H9 (cell line): ENCODE measurements at regions not wholly inside any gene's neighbourhood (a gene's known extent, or its start where the extent isn't known, plus 50 kb on each side); places are given as distances from the start of the nearest gene placed in this dataset.

Experiments used
- DNase-seq: peaks from one replicate; pipeline ENCODE4 v3.0.0-alpha.2; 2017
- H2AFZ ChIP-seq: one replicate; pipeline ENCODE4 v1.6.1; 2013; ENCODE audit warnings: mild to moderate bottlenecking, low read length, control low read depth, moderate library complexity
- H2AK5ac ChIP-seq: 2 replicates; pipeline ENCODE4 v1.6.1; 2013; ENCODE audit warnings: low read length, control low read depth, mixed read lengths; ENCODE audit not compliant: insufficient read length
- H2BK120ac ChIP-seq: one replicate; pipeline ENCODE4 v1.6.1; 2013; ENCODE audit warnings: low read depth, mild to moderate bottlenecking, low read length, control low read depth, inconsistent platforms; ENCODE audit not compliant: poor library complexity, severe bottlenecking
- H2BK12ac ChIP-seq: 2 replicates; pipeline ENCODE4 v1.6.1; 2013; ENCODE audit warnings: low read length, control low read depth, mixed read lengths, low read depth; ENCODE audit not compliant: insufficient read length
- H2BK15ac ChIP-seq: 2 replicates; pipeline ENCODE4 v1.6.1; 2013; ENCODE audit warnings: low read depth, low read length, control low read depth
- H2BK20ac ChIP-seq: one replicate; pipeline ENCODE4 v1.6.1; 2013; ENCODE audit warnings: low read depth, mild to moderate bottlenecking, low read length, control low read depth, inconsistent platforms; ENCODE audit not compliant: poor library complexity, severe bottlenecking
- H2BK5ac ChIP-seq: 2 replicates; pipeline ENCODE4 v1.6.1; 2013; ENCODE audit warnings: low read length, control low read depth, mixed read lengths; ENCODE audit not compliant: insufficient read length
- H3K14ac ChIP-seq: 2 replicates; pipeline ENCODE4 v1.6.1; 2013; ENCODE audit warnings: low read length, control low read depth; ENCODE audit not compliant: insufficient read depth
- H3K18ac ChIP-seq: 2 replicates; pipeline ENCODE4 v1.6.1; 2013; ENCODE audit warnings: low read depth, mild to moderate bottlenecking, mixed read lengths, low read length, control low read depth; ENCODE audit not compliant: insufficient read length
- H3K23ac ChIP-seq: 2 replicates; pipeline ENCODE4 v1.6.1; 2013; ENCODE audit warnings: low read length, control low read depth, mixed read lengths, low read depth; ENCODE audit not compliant: insufficient read length
- H3K23me2 ChIP-seq: 2 replicates; pipeline ENCODE4 v1.6.1; 2013; ENCODE audit warnings: low read depth, mild to moderate bottlenecking, mixed read lengths, low read length, control low read depth; ENCODE audit not compliant: insufficient read length, poor library complexity, severe bottlenecking
- H3K27ac ChIP-seq: 2 replicates; pipeline ENCODE4 v1.5.1; 2013; ENCODE audit warnings: low read length, control low read depth, mixed read lengths, low read depth; ENCODE audit not compliant: insufficient read length
- H3K27me3 ChIP-seq: 2 replicates; pipeline ENCODE4 v1.6.1; 2013; ENCODE audit warnings: low read length, control low read depth, inconsistent platforms; ENCODE audit not compliant: insufficient read depth
- H3K4ac ChIP-seq: 2 replicates; pipeline ENCODE4 v1.6.1; 2013; ENCODE audit warnings: low read depth, mild to moderate bottlenecking, control low read depth, inconsistent platforms, low read length, moderate library complexity
- H3K4me1 ChIP-seq: 2 replicates; pipeline ENCODE4 v1.6.1; 2013; ENCODE audit warnings: low read length, control low read depth, inconsistent platforms; ENCODE audit not compliant: insufficient read depth
- H3K4me2 ChIP-seq: 2 replicates; pipeline ENCODE4 v1.6.1; 2013; ENCODE audit warnings: low read length, control low read depth, mixed read lengths; ENCODE audit not compliant: insufficient read length, insufficient read depth
- H3K56ac ChIP-seq: 2 replicates; pipeline ENCODE4 v1.6.1; 2013; ENCODE audit warnings: low read depth, mild to moderate bottlenecking, mixed read lengths, low read length, control low read depth; ENCODE audit not compliant: insufficient read length
- H3K79me1 ChIP-seq: 2 replicates; pipeline ENCODE4 v1.6.1; 2013; ENCODE audit warnings: low read depth, mild to moderate bottlenecking, moderate library complexity, low read length, control low read depth, inconsistent platforms; ENCODE audit not compliant: insufficient read depth, poor library complexity, severe bottlenecking
- H3K79me2 ChIP-seq: 2 replicates; pipeline ENCODE4 v1.6.1; 2013; ENCODE audit warnings: low read length, control low read depth, inconsistent platforms; ENCODE audit not compliant: insufficient read depth
- H3K9ac ChIP-seq: 2 replicates; pipeline ENCODE4 v1.6.1; 2013; ENCODE audit warnings: low read length, control low read depth, mixed read lengths; ENCODE audit not compliant: insufficient read length; ENCODE audit errors: extremely low read depth
- H3K9me3 ChIP-seq: one replicate; pipeline ENCODE4 v1.6.1; 2013; ENCODE audit warnings: low read depth, low read length, inconsistent platforms; ENCODE audit not compliant: control insufficient read depth
- H3T11ph ChIP-seq: one replicate; pipeline ENCODE4 v1.6.1; 2013; ENCODE audit warnings: mild to moderate bottlenecking, low read length, control low read depth, inconsistent platforms
- H4K20me1 ChIP-seq: one replicate; pipeline ENCODE4 v1.6.1; 2013; ENCODE audit not compliant: control insufficient read depth, insufficient read length, insufficient read depth
- H4K5ac ChIP-seq: 2 replicates; pipeline ENCODE4 v1.6.1; 2013; ENCODE audit warnings: low read depth, mild to moderate bottlenecking, mixed read lengths, low read length, control low read depth; ENCODE audit not compliant: insufficient read length
- H4K8ac ChIP-seq: replicated peaks from 2 replicates; pipeline ENCODE4 v1.6.1; 2013; ENCODE audit warnings: low read length, control low read depth, mixed read lengths, low read depth; ENCODE audit not compliant: insufficient read length
- H4K91ac ChIP-seq: 2 replicates; pipeline ENCODE4 v1.6.1; 2013; ENCODE audit warnings: low read depth, mild to moderate bottlenecking, moderate library complexity, mixed read lengths, low read length, control low read depth; ENCODE audit not compliant: insufficient read length
- H3K27ac Mint-ChIP-seq, 3 experiments: 2 replicates in 2 of 3; 3 replicates in 1 of 3; pipeline ENCODE4 v1.8.0; 2020 to 2021; ENCODE audit warnings: mixed read lengths in 3 of 3, mild to moderate bottlenecking in 1 of 3, moderate library complexity in 1 of 3
- H3K27me3 Mint-ChIP-seq: 2 replicates; pipeline ENCODE4 v1.8.0; 2021; ENCODE audit warnings: low read depth, mild to moderate bottlenecking, moderate library complexity, mixed read lengths
- H3K36me3 Mint-ChIP-seq, 3 experiments: 2 replicates in 2 of 3; 3 replicates in 1 of 3; pipeline ENCODE4 v1.8.0; 2020 to 2021; ENCODE audit warnings: low read depth in 3 of 3, mixed read lengths in 3 of 3; ENCODE audit not compliant: insufficient read depth in 1 of 3
- H3K4me1 Mint-ChIP-seq, 2 experiments: 2 replicates each; pipeline ENCODE4 v1.8.0; 2020; ENCODE audit warnings: mixed read lengths in 2 of 2
- H3K4me3 Mint-ChIP-seq, 2 experiments: 2 replicates in 1 of 2; 3 replicates in 1 of 2; pipeline ENCODE4 v1.8.0; 2020 to 2021; ENCODE audit warnings: mild to moderate bottlenecking in 2 of 2, mixed read lengths in 2 of 2, moderate library complexity in 1 of 2
- H3K9me3 Mint-ChIP-seq, 2 experiments: 2 replicates in 1 of 2; 3 replicates in 1 of 2; pipeline ENCODE4 v1.8.0; 2020; ENCODE audit warnings: mild to moderate bottlenecking in 2 of 2, mixed read lengths in 2 of 2, moderate library complexity in 1 of 2
- WGBS: extraction: QIAGEN DNeasy Blood & Tissue Kit; methylation state at CpG from one replicate; pipeline ENCODE4 v1.1.7; 2013; ENCODE audit warnings: missing lambda C conversion rate, low lambda C conversion rate, mixed read lengths; ENCODE audit not compliant: insufficient read length; ENCODE audit errors: extremely low coverage; 5-methylcytosine and 5-hydroxymethylcytosine counted together
- TF ChIP-seq, protein P1 (sequence below): fragments of 200-600 bp; sonication (generic); conservative IDR thresholded peaks from 3 replicates; pipeline ENCODE4 v1.8.0; 2021; ENCODE audit warnings: antibody characterized with exemption, mild to moderate bottlenecking

DNA sequence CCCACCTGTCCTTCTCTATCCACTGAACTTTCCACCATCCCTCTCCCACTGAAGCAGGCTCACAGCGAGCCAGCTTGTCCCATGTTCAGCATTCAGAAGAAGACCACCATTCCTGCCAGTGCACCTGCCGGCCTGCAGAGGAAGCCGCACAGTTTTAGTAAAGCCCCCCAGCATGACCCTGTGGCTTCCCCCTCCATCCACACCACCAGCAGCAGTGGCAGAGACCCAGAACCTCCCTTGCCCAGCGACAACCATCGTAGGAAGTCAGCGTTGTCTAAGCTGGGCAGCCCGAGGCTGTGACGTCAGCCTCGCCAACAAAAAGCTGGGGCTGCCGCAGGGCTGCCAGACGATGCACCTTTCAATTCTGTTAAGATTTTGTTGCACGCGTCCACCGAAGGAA, 66.6 kb upstream of the TAMM41 start:
- Histone ChIP-seq H3K14ac (no peak overlapping the region), H3K56ac (no peak overlapping the region), H3K9me3 (no peaks in the 10 kb centered on the region), H2BK20ac (no peak overlapping the region), H2BK5ac (no peak overlapping the region), H3T11ph (no peak overlapping the region), H3K18ac (no peak overlapping the region), H2AFZ (no peak overlapping the region), H4K20me1 (no peaks in the 10 kb centered on the region), H3K9ac (no peak overlapping the region), H3K4me2 (no peak overlapping the region), H4K8ac (no peak overlapping the region), H3K23ac (no peak overlapping the region), H3K23me2 (no peaks in the 10 kb centered on the region), H2BK120ac (no peak overlapping the region), H4K91ac (no peak overlapping the region), H2BK15ac (no peak overlapping the region), H2AK5ac (no peak overlapping the region), H3K27me3 (no peaks in the 10 kb centered on the region), H3K79me2 (no peaks in the 10 kb centered on the region), H3K79me1 (no peaks in the 10 kb centered on the region), H2BK12ac (no peak overlapping the region), H3K27ac (no peak overlapping the region), H3K4me1 (no peaks in the 10 kb centered on the region), H3K4ac (no peak overlapping the region), H4K5ac (no peak overlapping the region)
- peaks cover under 1 to 7% of the 10 kb centered on the region in 2 experiments; a peak in 4 of 5 replicates for H3K9me3 Mint-ChIP-seq
- H3K4me3 Mint-ChIP-seq: no peak overlapping the region
- WGBS: no CpG with 5 or more reads among the region's 14 CpGs
- TF ChIP-seq, protein P1, sequence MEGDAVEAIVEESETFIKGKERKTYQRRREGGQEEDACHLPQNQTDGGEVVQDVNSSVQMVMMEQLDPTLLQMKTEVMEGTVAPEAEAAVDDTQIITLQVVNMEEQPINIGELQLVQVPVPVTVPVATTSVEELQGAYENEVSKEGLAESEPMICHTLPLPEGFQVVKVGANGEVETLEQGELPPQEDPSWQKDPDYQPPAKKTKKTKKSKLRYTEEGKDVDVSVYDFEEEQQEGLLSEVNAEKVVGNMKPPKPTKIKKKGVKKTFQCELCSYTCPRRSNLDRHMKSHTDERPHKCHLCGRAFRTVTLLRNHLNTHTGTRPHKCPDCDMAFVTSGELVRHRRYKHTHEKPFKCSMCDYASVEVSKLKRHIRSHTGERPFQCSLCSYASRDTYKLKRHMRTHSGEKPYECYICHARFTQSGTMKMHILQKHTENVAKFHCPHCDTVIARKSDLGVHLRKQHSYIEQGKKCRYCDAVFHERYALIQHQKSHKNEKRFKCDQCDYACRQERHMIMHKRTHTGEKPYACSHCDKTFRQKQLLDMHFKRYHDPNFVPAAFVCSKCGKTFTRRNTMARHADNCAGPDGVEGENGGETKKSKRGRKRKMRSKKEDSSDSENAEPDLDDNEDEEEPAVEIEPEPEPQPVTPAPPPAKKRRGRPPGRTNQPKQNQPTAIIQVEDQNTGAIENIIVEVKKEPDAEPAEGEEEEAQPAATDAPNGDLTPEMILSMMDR: no peak
- H3K36me3 Mint-ChIP-seq: peaks cover 0 to 5% (median 5%) of the 10 kb centered on the region in 3 experiments; a peak in 4 of 7 replicates
- H3K27me3 Mint-ChIP-seq: peaks cover 5% of the 10 kb centered on the region
- peak; percentile 8 for DNase-seq
- peaks cover 0 to 3% of the 10 kb centered on the region in 2 experiments; a peak in 2 of 4 replicates for H3K4me1 Mint-ChIP-seq
- no peak overlapping the region for H3K27ac Mint-ChIP-seq
